ENCODE measurements at regions not wholly inside any gene's neighbourhood (a gene's known extent, or its start where the extent isn't known, plus 50 kb on each side); places are given as distances from the start of the nearest gene placed in this dataset.

DNA sequence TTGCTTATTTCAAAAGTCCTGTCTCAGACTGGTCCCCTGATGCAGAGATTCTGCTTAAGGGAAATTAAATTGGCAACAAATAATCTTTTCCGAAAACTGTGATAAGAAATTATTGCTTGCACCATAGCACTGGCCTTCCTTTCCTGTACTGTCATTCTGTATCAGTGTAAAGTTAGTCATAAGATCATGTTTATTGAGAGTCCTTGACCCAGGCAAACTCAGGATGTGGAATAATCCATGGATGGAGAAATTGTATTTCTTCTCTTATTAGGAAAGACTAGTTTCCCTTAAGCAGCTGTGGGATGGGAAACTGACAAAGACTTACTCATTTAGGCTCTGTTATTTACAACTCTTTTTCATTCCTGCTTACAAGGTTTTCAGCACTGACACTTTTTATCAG, 83.0 kb upstream of the RANBP6 start:
- H3F3A ChIP-seq (ENCODE audit: insufficient read depth, low read length) = no peaks in the 10 kb centered on the region
- H3K4me1 ChIP-seq (ENCODE audit: insufficient read depth, low read length, severe bottlenecking) = no peaks in the 10 kb centered on the region
- no peak overlapping the region for H2AFZ ChIP-seq (ENCODE audit: low read length)
- no peak overlapping the region for H3K27ac ChIP-seq (ENCODE audit: low read depth, low read length, poor library complexity, severe bottlenecking)
- H3K79me2 ChIP-seq (ENCODE audit: insufficient read depth, low read length) = no peaks in the 10 kb centered on the region
- TF ChIP-seq, protein P1, sequence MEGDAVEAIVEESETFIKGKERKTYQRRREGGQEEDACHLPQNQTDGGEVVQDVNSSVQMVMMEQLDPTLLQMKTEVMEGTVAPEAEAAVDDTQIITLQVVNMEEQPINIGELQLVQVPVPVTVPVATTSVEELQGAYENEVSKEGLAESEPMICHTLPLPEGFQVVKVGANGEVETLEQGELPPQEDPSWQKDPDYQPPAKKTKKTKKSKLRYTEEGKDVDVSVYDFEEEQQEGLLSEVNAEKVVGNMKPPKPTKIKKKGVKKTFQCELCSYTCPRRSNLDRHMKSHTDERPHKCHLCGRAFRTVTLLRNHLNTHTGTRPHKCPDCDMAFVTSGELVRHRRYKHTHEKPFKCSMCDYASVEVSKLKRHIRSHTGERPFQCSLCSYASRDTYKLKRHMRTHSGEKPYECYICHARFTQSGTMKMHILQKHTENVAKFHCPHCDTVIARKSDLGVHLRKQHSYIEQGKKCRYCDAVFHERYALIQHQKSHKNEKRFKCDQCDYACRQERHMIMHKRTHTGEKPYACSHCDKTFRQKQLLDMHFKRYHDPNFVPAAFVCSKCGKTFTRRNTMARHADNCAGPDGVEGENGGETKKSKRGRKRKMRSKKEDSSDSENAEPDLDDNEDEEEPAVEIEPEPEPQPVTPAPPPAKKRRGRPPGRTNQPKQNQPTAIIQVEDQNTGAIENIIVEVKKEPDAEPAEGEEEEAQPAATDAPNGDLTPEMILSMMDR (IDR thresholded peaks at IDR 0.05; ENCODE audit: low read length) = no peak
- TF ChIP-seq EZH2 (IDR thresholded peaks at IDR 0.05; ENCODE audit: borderline replicate concordance, low read length) = no peak
- no peaks in the 10 kb centered on the region for H3K36me3 ChIP-seq (ENCODE audit: insufficient read depth, low read length)
- H3K9me3 ChIP-seq (ENCODE audit: low read length) = no peaks in the 10 kb centered on the region
- no peak overlapping the region for H3K9ac ChIP-seq (ENCODE audit: low read length)
- H3K27me3 ChIP-seq (ENCODE audit: insufficient read depth, low read length) = no peaks in the 10 kb centered on the region
- no peak overlapping the region for H3K4me3 ChIP-seq (ENCODE audit: low read depth, low read length, poor library complexity, severe bottlenecking)
- H3K4me2 ChIP-seq (ENCODE audit: low read length) = no peak overlapping the region
- no peaks in the 10 kb centered on the region for H3K9me2 ChIP-seq (ENCODE audit: low read depth, low read length)
- no peaks in the 10 kb centered on the region for H4K20me1 ChIP-seq (ENCODE audit: insufficient read depth, low read length)

DNA sequence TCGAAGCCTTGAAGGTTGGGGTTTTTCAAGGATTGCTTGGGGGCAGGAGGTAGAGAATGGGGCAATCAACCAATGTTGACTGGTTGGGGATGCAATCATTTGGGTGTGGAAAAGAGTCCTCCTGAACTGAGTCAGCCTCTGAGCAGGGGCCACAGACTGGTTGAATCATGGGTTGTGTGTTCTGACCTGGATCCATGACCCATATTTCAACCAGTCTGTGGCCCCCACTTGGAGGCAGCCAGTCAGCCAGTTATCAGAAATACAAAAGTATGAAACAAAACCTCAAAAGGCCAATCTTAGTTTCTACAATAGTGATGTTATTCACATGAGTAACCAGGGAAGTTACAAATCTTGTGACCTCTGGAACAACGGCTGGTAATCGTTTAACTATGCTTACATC, 81.4 kb upstream of the RANBP6 start:
- H3K4me1 ChIP-seq (ENCODE audit: insufficient read depth, low read length, severe bottlenecking) = no peaks in the 10 kb centered on the region
- H3K9me3 ChIP-seq (ENCODE audit: low read length) = no peaks in the 10 kb centered on the region
- no peaks in the 10 kb centered on the region for H3K9me2 ChIP-seq (ENCODE audit: low read depth, low read length)
- TF ChIP-seq, protein P1 (IDR thresholded peaks at IDR 0.05; ENCODE audit: low read length) = no peak
- TF ChIP-seq EZH2 (IDR thresholded peaks at IDR 0.05; ENCODE audit: borderline replicate concordance, low read length) = no peak
- H2AFZ ChIP-seq (ENCODE audit: low read length) = no peak overlapping the region
- H3K9ac ChIP-seq (ENCODE audit: low read length) = no peak overlapping the region
- H3K27ac ChIP-seq (ENCODE audit: low read depth, low read length, poor library complexity, severe bottlenecking) = no peak overlapping the region
- no peaks in the 10 kb centered on the region for H3F3A ChIP-seq (ENCODE audit: insufficient read depth, low read length)
- H3K79me2 ChIP-seq (ENCODE audit: insufficient read depth, low read length) = no peaks in the 10 kb centered on the region
- H3K4me2 ChIP-seq (ENCODE audit: low read length) = no peak overlapping the region
- H3K4me3 ChIP-seq (ENCODE audit: low read depth, low read length, poor library complexity, severe bottlenecking) = no peak overlapping the region
- no peaks in the 10 kb centered on the region for H4K20me1 ChIP-seq (ENCODE audit: insufficient read depth, low read length)
- H3K36me3 ChIP-seq (ENCODE audit: insufficient read depth, low read length) = no peaks in the 10 kb centered on the region
- no peaks in the 10 kb centered on the region for H3K27me3 ChIP-seq (ENCODE audit: insufficient read depth, low read length)

DNA sequence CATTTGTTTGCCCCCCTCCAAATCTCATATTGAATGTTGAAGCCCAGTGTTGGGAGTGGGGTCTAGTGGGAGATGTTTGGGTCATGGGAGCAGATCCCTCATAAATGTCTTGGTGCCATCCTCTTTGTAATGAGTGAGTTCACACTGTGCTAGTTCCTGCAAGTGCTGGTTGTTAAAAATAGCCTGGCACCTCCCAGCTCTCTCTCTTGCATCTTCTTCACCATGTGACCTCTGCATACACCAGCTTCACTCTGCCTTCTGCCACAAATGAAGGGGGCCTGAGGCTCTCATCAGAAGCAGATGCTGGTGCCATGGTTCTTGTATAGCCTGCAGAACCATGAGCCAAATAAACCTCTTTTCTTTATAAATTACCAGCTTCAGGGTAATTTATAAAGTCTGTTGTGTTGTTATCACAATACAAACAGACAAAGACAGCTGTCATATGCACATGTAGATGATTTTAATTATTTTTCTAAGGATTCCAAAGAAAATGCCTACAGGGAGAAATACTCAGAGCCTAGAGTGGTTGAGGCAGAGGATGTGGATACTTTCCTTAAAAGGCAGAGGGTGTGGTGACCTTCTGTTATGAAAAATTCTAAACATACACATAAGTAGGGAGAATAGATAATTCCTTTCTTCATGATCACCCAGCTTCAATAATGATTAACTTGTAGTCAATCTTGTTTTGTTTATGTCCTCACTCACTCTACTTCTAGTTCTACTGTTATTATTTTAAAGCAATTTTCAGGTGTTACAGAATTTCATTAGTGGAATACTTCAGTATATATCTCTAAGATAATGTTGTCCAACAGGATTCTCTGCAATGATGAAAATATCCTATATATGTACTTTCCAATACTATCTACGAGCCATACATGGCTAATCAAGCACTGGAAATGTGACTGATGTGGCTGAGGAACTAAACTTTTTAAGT, 75.1 kb upstream of the RANBP6 start:
- no peak overlapping the region for H3K9ac ChIP-seq (ENCODE audit: low read length)
- H3K27me3 ChIP-seq (ENCODE audit: insufficient read depth, low read length) = no peaks in the 10 kb centered on the region; the same call in 1 of the 2 replicates
- H3K4me3 ChIP-seq (ENCODE audit: low read depth, low read length, poor library complexity, severe bottlenecking) = no peak overlapping the region
- TF ChIP-seq EZH2 (IDR thresholded peaks at IDR 0.05; ENCODE audit: borderline replicate concordance, low read length) = no peak
- TF ChIP-seq, protein P1 (IDR thresholded peaks at IDR 0.05; ENCODE audit: low read length) = no peak
- no peaks in the 10 kb centered on the region for H3F3A ChIP-seq (ENCODE audit: insufficient read depth, low read length)
- H3K36me3 ChIP-seq (ENCODE audit: insufficient read depth, low read length) = no peaks in the 10 kb centered on the region
- H4K20me1 ChIP-seq (ENCODE audit: insufficient read depth, low read length) = no peaks in the 10 kb centered on the region
- no peak overlapping the region for H3K4me2 ChIP-seq (ENCODE audit: low read length)
- no peaks in the 10 kb centered on the region for H3K4me1 ChIP-seq (ENCODE audit: insufficient read depth, low read length, severe bottlenecking)
- H3K79me2 ChIP-seq (ENCODE audit: insufficient read depth, low read length) = no peaks in the 10 kb centered on the region
- no peak overlapping the region for H2AFZ ChIP-seq (ENCODE audit: low read length)
- H3K9me3 ChIP-seq (ENCODE audit: low read length) = no peaks in the 10 kb centered on the region
- no peak overlapping the region for H3K27ac ChIP-seq (ENCODE audit: low read depth, low read length, poor library complexity, severe bottlenecking)
- H3K9me2 ChIP-seq (ENCODE audit: low read depth, low read length) = no peaks in the 10 kb centered on the region
